DMS53 treated with DMSO at 0.1 percent for 48 hours (cell line): ENCODE measurements at regions not wholly inside any gene's neighbourhood (a gene's known extent, or its start where the extent isn't known, plus 50 kb on each side); places are given as distances from the start of the nearest gene placed in this dataset.
A peak's percentile ranks its signal among the peaks of the same experiment; 100 is the strongest.
"Not testable (repeated sequence)": the region's sequence is repeated elsewhere in the genome, so short reads cannot be mapped to it uniquely, and the experiment has no call there.

Source experiments
- DNase-seq: peaks from one replicate; lab custom pipeline; 2025; ENCODE audit not compliant: unreplicated experiment; lab: John Stamatoyannopoulos, UW

GRCh38 chr20:26218301-26218700 is 521.6 kb upstream of the ZNF337 start:
- no peak for DNase-seq

DNA sequence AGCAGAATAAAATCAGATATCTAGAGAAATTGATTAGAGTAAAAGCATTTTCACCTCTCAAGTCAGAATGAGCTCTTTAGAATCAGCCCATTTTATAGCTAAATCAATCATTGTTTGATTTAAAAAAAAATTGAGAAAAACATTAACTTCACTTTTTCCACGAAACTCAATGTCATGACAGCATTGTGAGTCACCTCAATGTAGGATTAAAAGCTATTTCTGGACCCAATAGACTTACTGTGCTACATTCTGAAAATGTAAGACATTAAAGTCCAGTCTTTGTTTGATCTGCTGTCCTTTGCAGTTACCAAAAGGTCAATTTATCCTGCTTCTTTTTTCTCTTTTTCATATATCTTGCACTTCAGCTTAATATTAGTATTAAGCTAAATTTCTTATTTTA is 519.4 kb upstream of the ZNF337 start:
- no peak for DNase-seq

DNA sequence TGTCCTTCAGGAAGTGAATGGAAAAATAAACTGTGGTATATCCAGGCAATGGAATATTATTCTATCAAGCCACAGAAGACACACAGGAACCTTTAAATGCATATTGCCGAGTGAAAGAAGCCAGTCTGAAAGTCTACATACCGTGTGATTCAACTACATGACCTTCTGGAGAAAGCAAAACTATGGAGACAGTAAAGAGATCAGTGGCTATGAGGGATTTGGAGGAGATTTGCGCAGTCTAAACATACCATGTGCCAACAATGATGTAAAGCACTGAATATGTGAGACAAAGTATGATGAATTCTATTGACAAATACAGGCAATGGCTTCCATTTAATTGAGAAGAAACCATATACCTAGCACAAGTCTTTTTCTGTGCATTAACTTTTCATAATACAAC is 518.3 kb upstream of the ZNF337 start:
- no peak for DNase-seq

DNA sequence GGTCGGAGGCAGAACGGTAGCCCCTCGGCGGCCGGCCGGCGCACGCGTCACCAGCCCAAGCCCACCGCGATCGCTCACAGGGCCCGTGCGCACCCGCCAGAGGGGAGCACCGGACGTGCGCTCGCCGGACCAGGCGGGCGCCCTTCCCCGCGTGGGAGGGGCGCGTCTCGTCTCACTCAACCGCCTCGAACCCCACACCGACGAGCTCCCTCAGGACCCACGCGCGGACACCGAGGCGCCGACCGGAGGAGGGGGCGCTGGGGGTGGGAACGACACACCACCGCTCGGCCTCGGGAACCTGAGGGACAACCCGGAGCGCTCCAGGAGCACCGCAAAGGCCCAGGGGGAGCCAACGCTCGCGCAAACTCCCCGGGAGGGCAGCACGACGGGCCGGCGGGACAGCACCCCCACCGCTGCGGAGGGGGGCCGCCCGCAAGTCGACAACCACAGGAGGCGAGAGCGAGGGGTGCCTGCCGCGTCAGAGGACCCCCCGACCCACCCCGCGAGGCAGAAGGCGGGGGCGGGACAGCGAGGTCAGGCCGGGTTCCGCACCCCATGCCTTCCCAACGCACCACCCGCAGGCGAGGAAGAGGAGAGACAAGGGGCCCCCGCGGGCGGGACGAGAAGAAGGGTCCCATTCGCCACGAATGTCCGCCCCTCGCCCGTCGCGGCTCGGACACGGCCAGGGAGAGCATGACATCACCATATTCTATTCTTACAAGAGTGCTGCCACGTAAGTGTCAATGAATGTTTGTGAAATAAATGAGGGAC is 512.7 kb upstream of the ZNF337 start:
- DNase-seq = no peak

DNA sequence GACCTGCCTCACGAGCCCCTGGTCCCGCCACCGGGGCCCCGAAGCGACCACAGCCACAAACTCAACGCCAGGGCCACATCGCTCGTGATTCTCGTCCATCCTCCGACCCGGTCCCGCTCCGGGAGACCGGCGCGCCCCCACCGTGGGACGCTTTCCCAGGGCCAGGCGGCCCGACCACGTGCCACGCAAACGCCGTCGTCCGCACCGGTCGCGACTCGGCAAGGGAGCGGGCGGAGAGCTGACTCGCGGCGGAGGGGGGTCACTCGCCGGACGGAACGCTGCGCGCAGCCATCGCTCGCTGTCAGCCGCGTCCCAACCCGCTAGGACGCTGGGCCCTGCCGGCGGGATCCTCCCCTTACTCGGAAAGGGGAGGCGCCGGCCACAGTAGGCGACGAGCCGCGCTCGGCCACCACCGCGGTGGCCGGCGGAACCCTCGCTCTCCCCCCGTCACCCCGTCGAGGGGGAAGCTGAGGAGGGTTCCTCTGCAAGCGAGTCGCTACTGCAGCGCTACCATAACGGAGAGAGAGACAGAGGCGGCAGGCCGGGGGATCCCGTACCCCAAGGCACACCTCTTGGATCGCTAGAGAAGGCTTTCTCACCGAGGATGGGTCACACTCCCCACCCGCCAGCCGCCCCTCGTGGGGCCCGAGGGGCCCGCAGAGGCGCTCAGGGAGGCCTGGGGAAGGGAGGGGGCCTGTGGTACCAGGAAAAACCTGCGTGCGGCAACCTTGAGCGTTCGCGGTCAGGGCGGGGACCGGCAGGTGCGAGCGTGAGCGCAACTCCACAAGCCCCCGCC is 511.8 kb upstream of the ZNF337 start:
- DNase-seq = peak; percentile 33

DNA sequence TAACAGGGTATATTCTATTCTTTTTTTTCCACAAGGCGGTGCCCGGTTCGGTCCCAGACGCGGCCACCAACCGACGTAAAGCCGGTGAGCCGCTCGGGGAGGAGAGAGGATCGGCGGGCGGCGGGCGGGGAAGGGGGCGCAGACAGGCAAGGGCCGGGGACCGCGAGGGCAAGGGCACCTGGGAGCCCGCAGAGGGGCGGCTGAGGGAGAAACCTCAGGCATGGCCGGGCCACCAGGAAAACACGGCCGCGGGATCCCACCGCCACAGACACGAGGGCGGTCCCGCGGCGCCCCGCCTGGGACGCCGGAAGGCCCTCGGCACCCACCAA is 511.3 kb upstream of the ZNF337 start:
- DNase-seq = peak; percentile 28

DNA sequence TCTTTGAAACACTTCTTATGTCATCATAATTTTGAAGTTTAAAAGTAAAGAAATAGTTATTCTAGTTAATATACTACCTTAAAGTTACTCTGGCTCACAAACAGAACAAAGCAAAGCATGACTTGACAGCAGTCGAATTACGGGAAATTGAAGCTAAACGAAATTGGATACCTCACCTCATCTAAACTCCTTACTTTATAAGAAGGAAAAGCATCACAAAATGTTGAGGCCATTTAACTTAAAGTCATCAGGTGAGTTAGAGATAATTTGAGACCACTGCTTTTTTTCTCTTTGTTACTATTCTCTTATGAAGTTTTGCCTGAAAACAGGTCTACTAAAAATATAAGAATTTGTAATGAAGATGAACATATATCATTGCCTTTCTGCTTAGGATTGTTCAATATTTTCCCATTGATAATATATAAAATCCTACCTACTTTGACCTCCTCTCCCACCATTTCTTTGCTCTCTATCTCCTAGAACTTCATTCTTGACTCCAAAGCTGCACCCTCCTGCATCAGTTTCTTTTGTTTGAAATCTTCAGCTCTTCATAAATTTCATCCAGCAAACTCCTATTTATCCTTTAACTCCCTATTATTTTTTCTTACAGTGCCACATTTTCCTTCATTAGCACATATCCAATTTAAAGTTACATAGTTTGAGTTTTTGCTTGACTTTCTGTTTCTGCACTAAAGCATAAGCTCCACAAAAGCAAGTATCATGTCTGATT is 510.7 kb upstream of the ZNF337 start:
- DNase-seq = no peak

GRCh38 chr20:26205350-26205749 is 508.7 kb upstream of the ZNF337 start:
- DNase-seq = no peak

GRCh38 chr20:26201026-26201425 is 504.4 kb upstream of the ZNF337 start:
- not testable (repeated sequence) for DNase-seq

- DNase-seq = not testable (repeated sequence)
Observed at GRCh38 chr20:26187329-26187728, 490.7 kb upstream of the ZNF337 start.

DNA sequence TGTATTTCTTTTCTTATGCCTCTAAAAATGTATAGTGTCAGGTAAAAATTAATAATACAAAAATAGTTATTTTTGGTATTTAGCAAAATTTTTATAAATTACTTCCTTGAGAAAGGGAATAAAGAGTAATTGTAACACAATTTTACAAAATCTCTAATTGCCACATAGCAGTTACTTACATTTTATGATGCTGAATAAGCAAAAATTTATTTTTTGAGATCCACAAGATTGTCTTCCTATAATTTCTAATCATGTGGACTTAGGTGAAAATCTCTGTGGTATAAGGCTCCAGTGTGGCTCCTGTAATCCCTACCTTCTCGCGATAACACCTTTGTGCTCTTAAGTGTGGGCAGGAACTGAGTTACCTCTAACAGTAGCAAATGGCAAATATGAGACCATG is 487.1 kb upstream of the ZNF337 start:
- DNase-seq = not testable (repeated sequence)

GRCh38 chr20:26181364-26181763 is 484.7 kb upstream of the ZNF337 start:
- not testable (repeated sequence) for DNase-seq

DNA sequence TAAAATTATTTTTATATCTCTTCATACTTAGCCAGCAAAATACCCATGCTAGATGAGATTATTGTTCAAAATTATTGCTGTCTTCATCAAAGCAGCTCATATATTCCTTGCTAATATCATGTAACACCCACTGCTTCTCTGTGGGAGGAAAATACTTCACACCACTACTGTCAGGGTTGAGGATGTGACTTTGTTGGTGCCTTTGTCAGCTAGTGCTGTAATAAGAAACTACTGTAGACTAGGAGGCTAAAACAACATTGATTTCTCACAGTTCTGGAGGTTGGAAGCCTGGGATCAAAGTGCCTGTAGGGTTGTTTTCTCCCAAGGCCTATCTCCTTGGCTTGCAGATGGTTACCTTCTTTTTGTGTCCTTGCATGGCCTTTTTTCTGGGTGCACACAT is 475.2 kb upstream of the ZNF337 start:
- DNase-seq = not testable (repeated sequence)

- no peak for DNase-seq
Observed at GRCh38 chr20:26169506-26169905, 472.9 kb upstream of the ZNF337 start.

DNA sequence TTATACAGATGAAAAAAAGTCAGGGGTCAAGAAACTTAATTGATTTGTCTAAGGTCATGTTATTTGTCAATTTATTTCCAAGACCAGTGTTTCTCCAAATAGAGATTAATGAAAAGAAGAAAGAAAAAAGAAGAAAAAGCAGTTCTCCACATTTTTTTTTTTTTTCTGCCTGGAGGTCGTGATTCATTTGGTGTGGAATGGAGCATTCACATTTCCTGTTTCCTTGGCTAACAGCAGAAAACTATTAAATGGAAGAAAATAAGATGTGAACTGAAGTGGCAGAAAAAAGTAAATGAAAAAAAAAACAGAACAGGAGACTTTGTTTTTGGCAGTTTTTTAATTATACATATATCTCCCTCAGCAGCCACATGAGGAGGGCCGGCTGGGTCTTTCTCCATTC is 470.8 kb upstream of the ZNF337 start:
- DNase-seq = no peak

DNA sequence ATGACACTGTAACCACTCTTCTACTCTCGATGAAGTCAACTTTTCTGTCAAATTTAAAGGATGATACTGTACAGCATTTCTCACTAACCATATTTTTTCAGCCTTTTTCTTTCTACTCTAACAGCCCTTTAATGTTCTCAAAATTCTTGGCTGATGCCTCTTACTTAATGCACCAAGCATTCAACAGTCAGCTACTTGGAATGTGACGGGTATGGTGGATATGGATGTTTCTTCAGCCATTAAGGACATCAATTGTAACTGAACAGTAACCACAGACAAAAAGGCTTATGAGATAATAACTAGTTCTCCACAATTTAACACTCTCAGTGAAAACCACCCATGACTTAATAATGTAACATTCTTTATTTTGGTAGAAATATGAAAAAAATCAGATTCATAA is 467.2 kb upstream of the ZNF337 start:
- no peak for DNase-seq

DNA sequence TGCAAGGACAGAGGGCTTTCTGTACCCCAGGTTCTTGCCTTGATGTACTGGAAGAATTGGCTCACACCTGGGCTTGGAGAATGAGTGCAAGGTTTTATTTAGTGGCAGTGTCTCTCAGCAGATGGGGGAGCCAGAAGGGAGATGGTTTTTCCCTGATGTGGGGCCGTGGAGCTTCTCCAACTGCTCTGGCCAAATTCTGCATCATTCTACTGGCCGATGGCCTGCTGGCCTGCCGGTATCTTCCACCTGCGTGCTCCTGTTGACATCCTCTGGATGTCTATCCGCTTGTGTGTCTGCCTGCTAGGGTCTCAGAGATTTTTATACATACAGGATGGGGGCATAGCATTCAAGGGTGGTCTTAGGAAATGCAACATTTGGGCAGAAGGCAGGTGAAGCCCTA is 466.5 kb upstream of the ZNF337 start:
- not testable (repeated sequence) for DNase-seq

- not testable (repeated sequence) for DNase-seq
Observed at GRCh38 chr20:26161741-26162140, 465.1 kb upstream of the ZNF337 start.

- not testable (repeated sequence) for DNase-seq
Observed at GRCh38 chr20:26160916-26161315, 464.3 kb upstream of the ZNF337 start.

DNA sequence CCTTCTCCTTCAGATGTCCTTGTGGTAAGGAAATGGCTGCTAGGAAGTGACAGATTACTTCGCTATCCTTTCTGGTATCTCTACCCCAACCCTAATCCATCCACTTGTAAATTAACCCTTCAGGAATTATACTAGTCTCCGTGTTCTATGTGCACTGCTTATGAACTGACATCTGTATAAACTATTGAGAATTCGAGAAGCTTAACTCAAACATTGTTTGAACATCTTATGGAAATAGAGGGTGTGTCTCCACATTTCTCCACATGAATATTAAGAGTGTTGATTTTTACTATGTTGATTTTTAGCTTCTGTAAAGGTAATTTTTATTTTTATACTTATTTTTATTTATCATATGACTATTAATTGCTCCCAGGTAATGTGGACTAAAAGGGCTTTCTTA is 457.6 kb upstream of the ZNF337 start:
- DNase-seq = no peak

GRCh38 chr20:26135325-26136110 is 438.9 kb upstream of the ZNF337 start:
- DNase-seq = peak; percentile 98
